Hepatocyte (in vitro differentiated cells): ENCODE measurements at regions not wholly inside any gene's neighbourhood (a gene's known extent, or its start where the extent isn't known, plus 50 kb on each side); places are given as distances from the start of the nearest gene placed in this dataset.

Source experiments
- DNase-seq: peaks from one replicate; pipeline ENCODE4 v3.0.0-alpha.2; 2016; ENCODE audit warnings: low spot score
- H2AFZ ChIP-seq: fragments of 200-600 bp; sonication (generic); 2 replicates; pipeline ENCODE4 v1.6.0; 2016; ENCODE audit warnings: antibody characterized with exemption, mild to moderate bottlenecking
- H3K27ac ChIP-seq: fragments of 200-600 bp; sonication (generic); 2 replicates; pipeline ENCODE4 v1.5.1; 2016; ENCODE audit warnings: mild to moderate bottlenecking
- H3K27me3 ChIP-seq: fragments of 200-600 bp; sonication (generic); 2 replicates; pipeline ENCODE4 v1.6.1; 2016
- H3K36me3 ChIP-seq: fragments of 200-600 bp; sonication (generic); replicated peaks from 2 replicates; pipeline ENCODE4 v1.5.1; 2016; ENCODE audit warnings: low read depth; ENCODE audit not compliant: insufficient read depth
- H3K4me1 ChIP-seq: fragments of 200-600 bp; sonication (generic); 2 replicates; pipeline ENCODE4 v1.5.1; 2016; ENCODE audit warnings: mild to moderate bottlenecking, moderate library complexity; ENCODE audit not compliant: insufficient read depth
- H3K4me2 ChIP-seq: fragments of 200-600 bp; sonication (generic); 2 replicates; pipeline ENCODE4 v1.6.0; 2016
- H3K4me3 ChIP-seq: fragments of 200-600 bp; sonication (generic); 2 replicates; pipeline ENCODE4 v1.5.1; 2016; ENCODE audit warnings: mild to moderate bottlenecking
- H3K79me2 ChIP-seq: fragments of 200-600 bp; sonication (generic); 2 replicates; pipeline ENCODE4 v1.6.0; 2017; ENCODE audit warnings: mild to moderate bottlenecking
- H3K9me2 ChIP-seq: fragments of 200-600 bp; sonication (generic); replicated peaks from 2 replicates; pipeline ENCODE4 v1.6.0; 2017; ENCODE audit warnings: mild to moderate bottlenecking; ENCODE audit not compliant: insufficient read depth
- H3K9me3 ChIP-seq: fragments of 200-600 bp; sonication (generic); 2 replicates; pipeline ENCODE4 v1.5.1; 2016; ENCODE audit warnings: low read depth, mild to moderate bottlenecking
- H4K20me1 ChIP-seq: fragments of 200-600 bp; sonication (generic); 2 replicates; pipeline ENCODE4 v1.6.0; 2016; ENCODE audit warnings: mild to moderate bottlenecking; ENCODE audit not compliant: insufficient read depth, poor library complexity, severe bottlenecking
- EZH2 ChIP-seq: fragments of 200-600 bp; sonication (generic); IDR thresholded peaks from 2 replicates; pipeline ENCODE4 v1.6.1; 2016; ENCODE audit warnings: antibody characterized with exemption, mild to moderate bottlenecking, borderline replicate concordance
- EZH2phosphoT487 ChIP-seq: fragments of 200-600 bp; sonication (generic); IDR thresholded peaks from one replicate; pipeline ENCODE4 v1.6.1; 2018; ENCODE audit warnings: antibody characterized with exemption, mild to moderate bottlenecking, low read depth, moderate library complexity; ENCODE audit not compliant: unreplicated experiment, severe bottlenecking
- WGBS: methylation state at CpG from one replicate; pipeline ENCODE4 v1.1.6; 2016; ENCODE audit warnings: low lambda C conversion rate; ENCODE audit errors: missing lambda C conversion rate; 5-methylcytosine and 5-hydroxymethylcytosine counted together
- TF ChIP-seq, protein P1 (sequence below): fragments of 200-600 bp; sonication (generic); IDR thresholded peaks from 2 replicates; pipeline ENCODE4 v1.5.1; 2016; ENCODE audit warnings: antibody characterized with exemption, mild to moderate bottlenecking; ENCODE audit not compliant: poor library complexity

DNA sequence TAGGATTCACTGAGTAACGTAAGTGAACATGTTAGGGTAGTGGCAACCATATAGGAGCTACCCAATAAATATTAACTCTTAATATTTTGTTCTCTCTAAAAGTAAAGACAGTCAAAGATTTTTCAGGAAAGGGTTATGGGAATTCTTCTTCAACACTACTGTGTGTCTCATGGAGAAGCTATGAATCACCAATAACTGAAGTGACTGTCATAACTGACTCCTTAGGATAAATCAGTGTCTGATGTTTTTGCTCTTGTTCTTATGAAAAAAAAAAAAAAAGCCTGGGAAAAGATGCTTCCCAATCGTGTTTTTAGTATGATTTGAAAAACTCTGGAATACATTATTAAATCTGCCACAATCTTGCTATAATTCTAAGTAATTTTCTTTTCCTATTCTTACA is 111.2 kb upstream of the CEP126 start:
- TF ChIP-seq, protein P1, sequence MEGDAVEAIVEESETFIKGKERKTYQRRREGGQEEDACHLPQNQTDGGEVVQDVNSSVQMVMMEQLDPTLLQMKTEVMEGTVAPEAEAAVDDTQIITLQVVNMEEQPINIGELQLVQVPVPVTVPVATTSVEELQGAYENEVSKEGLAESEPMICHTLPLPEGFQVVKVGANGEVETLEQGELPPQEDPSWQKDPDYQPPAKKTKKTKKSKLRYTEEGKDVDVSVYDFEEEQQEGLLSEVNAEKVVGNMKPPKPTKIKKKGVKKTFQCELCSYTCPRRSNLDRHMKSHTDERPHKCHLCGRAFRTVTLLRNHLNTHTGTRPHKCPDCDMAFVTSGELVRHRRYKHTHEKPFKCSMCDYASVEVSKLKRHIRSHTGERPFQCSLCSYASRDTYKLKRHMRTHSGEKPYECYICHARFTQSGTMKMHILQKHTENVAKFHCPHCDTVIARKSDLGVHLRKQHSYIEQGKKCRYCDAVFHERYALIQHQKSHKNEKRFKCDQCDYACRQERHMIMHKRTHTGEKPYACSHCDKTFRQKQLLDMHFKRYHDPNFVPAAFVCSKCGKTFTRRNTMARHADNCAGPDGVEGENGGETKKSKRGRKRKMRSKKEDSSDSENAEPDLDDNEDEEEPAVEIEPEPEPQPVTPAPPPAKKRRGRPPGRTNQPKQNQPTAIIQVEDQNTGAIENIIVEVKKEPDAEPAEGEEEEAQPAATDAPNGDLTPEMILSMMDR, result no peak
- TF ChIP-seq EZH2, result no peak
- TF ChIP-seq EZH2phosphoT487, result no peak
- Histone ChIP-seq H3K79me2 (no peaks in the 10 kb centered on the region), H3K9me3 (no peaks in the 10 kb centered on the region), H3K9me2 (no peaks in the 10 kb centered on the region), H3K27me3 (no peaks in the 10 kb centered on the region), H3K4me2 (no peak overlapping the region), H3K4me3 (no peak overlapping the region), H2AFZ (no peak overlapping the region), H4K20me1 (no peaks in the 10 kb centered on the region), H3K27ac (no peak overlapping the region), H3K36me3 (no peaks in the 10 kb centered on the region), H3K4me1 (no peaks in the 10 kb centered on the region)
- WGBS, result 80% methylated on average over 2 of the region's 2 CpGs
- no peak for DNase-seq

- H3K4me1 ChIP-seq, result no peaks in the 10 kb centered on the region
- H3K36me3 ChIP-seq, result no peaks in the 10 kb centered on the region
- no peak for DNase-seq
- H3K4me3 ChIP-seq, result no peak overlapping the region
- no peaks in the 10 kb centered on the region for H3K9me3 ChIP-seq
- TF ChIP-seq, protein P1, result no peak
- TF ChIP-seq EZH2 (no peak), EZH2phosphoT487 (no peak)
- H3K4me2 ChIP-seq, result no peak overlapping the region
- WGBS, result 83% methylated on average over 1 of the region's 1 CpG
- no peak overlapping the region for H3K27ac ChIP-seq
- no peaks in the 10 kb centered on the region for H3K79me2 ChIP-seq
- H2AFZ ChIP-seq, result no peak overlapping the region
- no peaks in the 10 kb centered on the region for H3K27me3 ChIP-seq
- no peaks in the 10 kb centered on the region for H4K20me1 ChIP-seq
- H3K9me2 ChIP-seq, result no peaks in the 10 kb centered on the region
Observed at GRCh38 chr11:101797335-101797734, 117.5 kb upstream of the CEP126 start.

- WGBS, result 60% methylated on average over 2 of the region's 2 CpGs
- Histone ChIP-seq H3K36me3 (no peaks in the 10 kb centered on the region), H3K79me2 (no peaks in the 10 kb centered on the region), H3K4me1 (no peaks in the 10 kb centered on the region), H3K27ac (no peak overlapping the region), H3K4me3 (no peak overlapping the region), H3K9me3 (no peaks in the 10 kb centered on the region), H3K9me2 (no peaks in the 10 kb centered on the region), H3K27me3 (no peaks in the 10 kb centered on the region), H3K4me2 (no peak overlapping the region), H4K20me1 (no peaks in the 10 kb centered on the region), H2AFZ (no peak overlapping the region)
- TF ChIP-seq, protein P1, result no peak
- no peak for TF ChIP-seq EZH2
- TF ChIP-seq EZH2phosphoT487, result no peak
- DNase-seq, result no peak
Observed at GRCh38 chr11:101792814-101793213, 122.0 kb upstream of the CEP126 start.

DNA sequence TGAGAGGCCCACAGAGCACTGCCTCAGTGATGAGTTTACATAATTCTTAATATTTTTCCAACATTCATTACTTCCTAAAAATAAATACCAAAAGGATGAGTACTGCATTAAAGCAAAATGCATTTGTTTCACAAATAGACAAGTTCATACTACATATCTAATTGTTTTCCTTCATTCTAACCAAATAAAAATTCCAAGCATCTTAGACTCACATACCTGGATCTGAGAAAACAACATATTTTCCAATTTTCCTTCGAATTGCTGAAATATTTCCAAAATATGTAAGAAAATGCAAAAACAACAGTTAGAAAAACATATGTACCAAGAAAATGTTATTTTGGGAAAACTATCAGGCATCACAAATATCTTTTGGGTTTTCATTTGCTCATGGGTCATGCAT is 127.9 kb upstream of the CEP126 start:
- TF ChIP-seq, protein P1, result no peak
- TF ChIP-seq EZH2 (no peak), EZH2phosphoT487 (no peak)
- no peak for DNase-seq
- no peaks in the 10 kb centered on the region for H3K36me3 ChIP-seq
- no peak overlapping the region for H2AFZ ChIP-seq
- no peak overlapping the region for H3K27ac ChIP-seq
- H3K79me2 ChIP-seq, result no peaks in the 10 kb centered on the region
- H3K27me3 ChIP-seq, result no peaks in the 10 kb centered on the region
- WGBS, result 81% methylated on average over 1 of the region's 1 CpG
- H3K9me2 ChIP-seq, result no peaks in the 10 kb centered on the region
- no peak overlapping the region for H3K4me2 ChIP-seq
- no peaks in the 10 kb centered on the region for H4K20me1 ChIP-seq
- no peaks in the 10 kb centered on the region for H3K4me1 ChIP-seq
- H3K4me3 ChIP-seq, result no peak overlapping the region
- no peaks in the 10 kb centered on the region for H3K9me3 ChIP-seq
